ENCODE measurements at regions not wholly inside any gene's neighbourhood (a gene's known extent, or its start where the extent isn't known, plus 50 kb on each side); places are given as distances from the start of the nearest gene placed in this dataset.

DNA sequence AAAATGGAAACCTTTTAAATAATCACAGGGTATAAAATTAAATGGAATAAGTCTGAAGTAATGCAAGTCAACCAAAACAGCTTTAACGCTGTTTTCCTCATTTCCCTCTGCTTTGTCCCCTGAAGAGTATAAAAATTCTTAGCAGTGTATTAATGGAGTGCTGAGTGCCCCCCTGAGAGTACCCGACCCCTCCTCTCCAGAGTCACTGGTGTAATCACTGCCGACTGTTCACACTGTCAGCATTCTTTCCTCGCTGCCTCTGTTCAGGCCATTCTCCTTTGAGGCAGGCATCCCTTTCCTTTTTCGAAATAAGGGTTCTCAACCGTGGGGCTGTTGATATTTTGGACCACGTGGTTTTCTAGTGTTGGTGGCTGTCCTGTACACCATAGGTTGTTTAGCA is 146.9 kb upstream of the SLC10A2 start:
- no peak for TF ChIP-seq GATA2 (IDR thresholded peaks at IDR 0.05; ENCODE audit: low read depth, low read length)
- TF ChIP-seq GATA3 (IDR thresholded peaks at IDR 0.05; ENCODE audit: low read depth, low read length), result no peak

Measured in SH-SY5Y (cell line).